Duodenal mucosa (tissue), 2 donors: ENCODE measurements at regions not wholly inside any gene's neighbourhood (a gene's known extent, or its start where the extent isn't known, plus 50 kb on each side); places are given as distances from the start of the nearest gene placed in this dataset.

Source experiments
- H3K27ac ChIP-seq: one replicate; pipeline ENCODE4 v1.7.0; 2013; ENCODE audit warnings: low read depth, low read length
- H3K27me3 ChIP-seq, 2 donors: one replicate each; pipeline ENCODE4 v1.7.0; 2013; ENCODE audit warnings: low read length in 2 of 2, control low read depth in 1 of 2; ENCODE audit not compliant: insufficient read depth in 2 of 2, control insufficient read depth in 1 of 2
- H3K36me3 ChIP-seq, 2 donors: one replicate each; pipeline ENCODE4 v1.7.0; 2013; ENCODE audit warnings: low read length in 2 of 2, control low read depth in 1 of 2; ENCODE audit not compliant: insufficient read depth in 2 of 2, control insufficient read depth in 1 of 2
- H3K4me1 ChIP-seq, 2 donors: one replicate each; pipeline ENCODE4 v1.7.0; 2013; ENCODE audit warnings: low read length in 2 of 2, control low read depth in 1 of 2; ENCODE audit not compliant: insufficient read depth in 2 of 2, control insufficient read depth in 1 of 2
- H3K4me3 ChIP-seq, 2 donors: one replicate each; pipeline ENCODE4 v1.7.0; 2013; ENCODE audit warnings: low read length in 2 of 2, low read depth in 1 of 2
- H3K9ac ChIP-seq, 2 donors: one replicate each; pipeline ENCODE4 v1.7.0; 2013; ENCODE audit warnings: low read length in 2 of 2, low read depth in 1 of 2
- H3K9me3 ChIP-seq, 2 donors: one replicate each; pipeline ENCODE4 v1.7.0; 2013; ENCODE audit warnings: low read length in 2 of 2, control low read depth in 1 of 2; ENCODE audit not compliant: control insufficient read depth in 1 of 2

GRCh38 chr3:107024551-107025026 is 352.6 kb upstream of the CCDC54 start:
- Histone ChIP-seq H3K4me3 (no peak overlapping the region), H3K9me3 (no peaks in the 10 kb centered on the region), H3K27ac (no peak overlapping the region), H3K4me1 (no peaks in the 10 kb centered on the region), H3K27me3 (no peaks in the 10 kb centered on the region), H3K9ac (no peak overlapping the region), H3K36me3 (no peaks in the 10 kb centered on the region)

GRCh38 chr3:107025961-107026360 is 351.3 kb upstream of the CCDC54 start:
- no peaks in the 10 kb centered on the region for H3K27me3 ChIP-seq
- no peaks in the 10 kb centered on the region for H3K4me1 ChIP-seq
- H3K27ac ChIP-seq: no peak overlapping the region
- no peak overlapping the region for H3K9ac ChIP-seq
- H3K36me3 ChIP-seq: no peaks in the 10 kb centered on the region
- H3K9me3 ChIP-seq: no peaks in the 10 kb centered on the region
- H3K4me3 ChIP-seq: no peak overlapping the region

GRCh38 chr3:107028086-107028485 is 349.2 kb upstream of the CCDC54 start:
- no peaks in the 10 kb centered on the region for H3K36me3 ChIP-seq
- no peaks in the 10 kb centered on the region for H3K9me3 ChIP-seq
- H3K4me3 ChIP-seq: no peak overlapping the region
- no peaks in the 10 kb centered on the region for H3K4me1 ChIP-seq
- no peak overlapping the region for H3K9ac ChIP-seq
- H3K27ac ChIP-seq: no peak overlapping the region
- H3K27me3 ChIP-seq: no peaks in the 10 kb centered on the region

GRCh38 chr3:107028626-107029025 is 348.6 kb upstream of the CCDC54 start:
- Histone ChIP-seq H3K4me1 (no peaks in the 10 kb centered on the region), H3K9ac (no peak overlapping the region), H3K4me3 (no peak overlapping the region), H3K27me3 (no peaks in the 10 kb centered on the region), H3K27ac (no peak overlapping the region), H3K9me3 (no peaks in the 10 kb centered on the region), H3K36me3 (no peaks in the 10 kb centered on the region)

- H3K27ac ChIP-seq: no peak overlapping the region
- no peak overlapping the region for H3K9ac ChIP-seq
- H3K9me3 ChIP-seq: peaks cover 0 to under 1% of the 10 kb centered on the region in 2 donors
- H3K4me1 ChIP-seq: no peaks in the 10 kb centered on the region
- H3K4me3 ChIP-seq: no peak overlapping the region
- H3K36me3 ChIP-seq: no peaks in the 10 kb centered on the region
- H3K27me3 ChIP-seq: no peaks in the 10 kb centered on the region
These were observed 345.1 kb upstream of the CCDC54 start for GRCh38 chr3:107032111-107032510.

- H3K27me3 ChIP-seq: no peaks in the 10 kb centered on the region
- H3K4me3 ChIP-seq: no peak overlapping the region
- H3K36me3 ChIP-seq: no peaks in the 10 kb centered on the region
- peaks cover 0 to 7% of the 10 kb centered on the region in 2 donors for H3K9me3 ChIP-seq
- H3K4me1 ChIP-seq: no peaks in the 10 kb centered on the region
- H3K27ac ChIP-seq: no peak overlapping the region
- H3K9ac ChIP-seq: no peak overlapping the region
These were observed 343.1 kb upstream of the CCDC54 start for GRCh38 chr3:107034142-107034541.

GRCh38 chr3:107035176-107035575 is 342.1 kb upstream of the CCDC54 start:
- peaks cover 0 to 7% of the 10 kb centered on the region in 2 donors for H3K9me3 ChIP-seq
- no peaks in the 10 kb centered on the region for H3K36me3 ChIP-seq
- no peak overlapping the region for H3K4me3 ChIP-seq
- no peaks in the 10 kb centered on the region for H3K27me3 ChIP-seq
- no peak overlapping the region for H3K9ac ChIP-seq
- no peak overlapping the region for H3K27ac ChIP-seq
- no peaks in the 10 kb centered on the region for H3K4me1 ChIP-seq

GRCh38 chr3:107044677-107045076 is 332.6 kb upstream of the CCDC54 start:
- H3K27me3 ChIP-seq: no peaks in the 10 kb centered on the region
- H3K36me3 ChIP-seq: no peaks in the 10 kb centered on the region
- H3K4me1 ChIP-seq: no peaks in the 10 kb centered on the region
- no peak overlapping the region for H3K4me3 ChIP-seq
- no peak overlapping the region for H3K9ac ChIP-seq
- no peak overlapping the region for H3K27ac ChIP-seq
- H3K9me3 ChIP-seq: no peaks in the 10 kb centered on the region

- no peaks in the 10 kb centered on the region for H3K4me1 ChIP-seq
- H3K27ac ChIP-seq: no peak overlapping the region
- no peak overlapping the region for H3K4me3 ChIP-seq
- H3K36me3 ChIP-seq: no peaks in the 10 kb centered on the region
- H3K27me3 ChIP-seq: no peaks in the 10 kb centered on the region
- no peak overlapping the region for H3K9ac ChIP-seq
- H3K9me3 ChIP-seq: no peaks in the 10 kb centered on the region
These were observed 331.4 kb upstream of the CCDC54 start for GRCh38 chr3:107045791-107046190.

- Histone ChIP-seq H3K36me3 (no peaks in the 10 kb centered on the region), H3K27ac (no peak overlapping the region), H3K27me3 (no peaks in the 10 kb centered on the region), H3K4me3 (no peak overlapping the region), H3K9ac (no peak overlapping the region), H3K4me1 (no peaks in the 10 kb centered on the region), H3K9me3 (no peaks in the 10 kb centered on the region)
These were observed 321.9 kb upstream of the CCDC54 start for GRCh38 chr3:107055181-107055942.
